MM.1S (cell line): ENCODE measurements at regions not wholly inside any gene's neighbourhood (a gene's known extent, or its start where the extent isn't known, plus 50 kb on each side); places are given as distances from the start of the nearest gene placed in this dataset.

Source experiments
- DNase-seq: peaks from one replicate; pipeline ENCODE4 v3.0.0-alpha.2; 2015
- H2AFZ ChIP-seq: fragments of 300-600 bp; sonication (generic); 2 replicates; pipeline ENCODE4 v1.6.0; 2016; ENCODE audit warnings: antibody characterized with exemption, low read length
- H3F3A ChIP-seq: fragments of 300-600 bp; sonication (generic); 2 replicates; pipeline ENCODE4 v1.6.1; 2016; ENCODE audit warnings: mild to moderate bottlenecking, antibody characterized with exemption, low read length, moderate library complexity, mixed read lengths; ENCODE audit not compliant: insufficient read depth
- H3K27ac ChIP-seq: fragments of 300-600 bp; sonication (generic); 2 replicates; pipeline ENCODE4 v1.5.1; 2016; ENCODE audit warnings: mild to moderate bottlenecking, low read length
- H3K27me3 ChIP-seq: fragments of 300-600 bp; sonication (generic); replicated peaks from 2 replicates; pipeline ENCODE4 v1.6.0; 2016; ENCODE audit warnings: low read length; ENCODE audit not compliant: insufficient read depth
- H3K36me3 ChIP-seq: fragments of 300-600 bp; sonication (generic); replicated peaks from 2 replicates; pipeline ENCODE4 v1.6.1; 2016; ENCODE audit warnings: mild to moderate bottlenecking, low read length, mixed read lengths; ENCODE audit not compliant: insufficient read depth
- H3K4me1 ChIP-seq: fragments of 300-600 bp; sonication (generic); 2 replicates; pipeline ENCODE4 v1.6.1; 2016; ENCODE audit warnings: low read length, mixed read lengths
- H3K4me2 ChIP-seq: fragments of 300-600 bp; sonication (generic); 2 replicates; pipeline ENCODE4 v1.6.0; 2016; ENCODE audit warnings: low read depth, low read length
- H3K4me3 ChIP-seq: fragments of 300-600 bp; sonication (generic); 2 replicates; pipeline ENCODE4 v1.5.1; 2016; ENCODE audit warnings: low read length, mixed read lengths
- H3K79me2 ChIP-seq: fragments of 300-600 bp; sonication (generic); 2 replicates; pipeline ENCODE4 v1.6.1; 2016; ENCODE audit warnings: mixed run types, low read length, mixed read lengths
- H3K9ac ChIP-seq: fragments of 300-600 bp; sonication (generic); 2 replicates; pipeline ENCODE4 v1.6.1; 2016; ENCODE audit warnings: low read length, mixed read lengths
- H3K9me2 ChIP-seq: fragments of 300-600 bp; sonication (generic); replicated peaks from 2 replicates; pipeline ENCODE4 v1.6.1; 2016; ENCODE audit warnings: mild to moderate bottlenecking, low read length, mixed read lengths; ENCODE audit not compliant: insufficient read depth
- H3K9me3 ChIP-seq: fragments of 300-600 bp; sonication (generic); replicated peaks from 2 replicates; pipeline ENCODE4 v1.6.1; 2016; ENCODE audit warnings: mild to moderate bottlenecking, low read length, mixed read lengths; ENCODE audit not compliant: insufficient read depth
- H4K20me1 ChIP-seq: fragments of 300-600 bp; sonication (generic); 2 replicates; pipeline ENCODE4 v1.6.1; 2016; ENCODE audit warnings: mild to moderate bottlenecking, low read length, moderate library complexity, mixed read lengths; ENCODE audit not compliant: insufficient read depth
- CTCF ChIP-seq: fragments of 300-600 bp; sonication (generic); IDR thresholded peaks from 2 replicates; pipeline ENCODE4 v1.5.1; 2016; ENCODE audit warnings: antibody characterized with exemption, low read length, mixed read lengths
- EZH2 ChIP-seq: fragments of 300-600 bp; sonication (generic); optimal IDR thresholded peaks from 2 replicates; pipeline ENCODE3; 2017; ENCODE audit warnings: low read depth, mild to moderate bottlenecking, antibody characterized with exemption, low read length, mixed read lengths
- EZH2phosphoT487 ChIP-seq: fragments of 300-600 bp; sonication (generic); IDR thresholded peaks from 2 replicates; pipeline ENCODE4 v1.6.1; 2018; ENCODE audit warnings: antibody characterized with exemption, low read length

- H3K36me3 ChIP-seq: no peaks in the 10 kb centered on the region
- no peak overlapping the region for H3K4me3 ChIP-seq
- H3K27me3 ChIP-seq: no peaks in the 10 kb centered on the region
- H2AFZ ChIP-seq: no peak overlapping the region
- no peaks in the 10 kb centered on the region for H3F3A ChIP-seq
- no peaks in the 10 kb centered on the region for H3K4me1 ChIP-seq
- H3K9me2 ChIP-seq: no peaks in the 10 kb centered on the region
- H3K9ac ChIP-seq: no peak overlapping the region
- H3K27ac ChIP-seq: no peak overlapping the region
- TF ChIP-seq EZH2phosphoT487 (no peak), CTCF (no peak), EZH2 (no peak)
- H3K9me3 ChIP-seq: no peaks in the 10 kb centered on the region
- H4K20me1 ChIP-seq: no peaks in the 10 kb centered on the region
- DNase-seq: no peak
- H3K79me2 ChIP-seq: no peaks in the 10 kb centered on the region
- no peak overlapping the region for H3K4me2 ChIP-seq
Measured at GRCh38 chr6:4512051-4512471, 264.1 kb upstream of the CDYL start.

DNA sequence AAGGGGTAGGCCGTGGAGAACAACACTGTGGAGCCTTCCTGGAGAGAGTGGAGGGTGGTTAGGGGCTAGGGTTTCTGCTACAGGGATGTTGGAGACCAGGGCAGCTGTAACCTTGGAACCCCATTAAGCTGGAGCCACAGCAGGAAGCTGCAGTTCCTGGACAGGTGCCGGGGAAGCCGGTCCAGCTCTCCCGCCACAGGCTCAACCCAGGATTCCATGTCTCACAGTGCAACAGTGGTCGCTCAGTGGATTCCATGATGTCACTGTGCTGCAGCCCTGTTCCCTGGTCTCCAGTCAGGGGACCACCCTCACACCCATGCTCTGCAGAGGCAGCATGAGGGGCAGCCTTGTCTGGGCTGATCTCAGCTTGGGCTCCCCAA, 264.6 kb upstream of the CDYL start:
- no peak overlapping the region for H3K27ac ChIP-seq
- H3K4me3 ChIP-seq: no peak overlapping the region
- no peaks in the 10 kb centered on the region for H3K27me3 ChIP-seq
- no peak overlapping the region for H2AFZ ChIP-seq
- no peaks in the 10 kb centered on the region for H3K4me1 ChIP-seq
- no peaks in the 10 kb centered on the region for H3K9me2 ChIP-seq
- no peaks in the 10 kb centered on the region for H4K20me1 ChIP-seq
- TF ChIP-seq CTCF: no peak
- TF ChIP-seq EZH2: no peak
- TF ChIP-seq EZH2phosphoT487: no peak
- DNase-seq: no peak
- no peaks in the 10 kb centered on the region for H3F3A ChIP-seq
- H3K9me3 ChIP-seq: no peaks in the 10 kb centered on the region
- no peak overlapping the region for H3K9ac ChIP-seq
- H3K36me3 ChIP-seq: no peaks in the 10 kb centered on the region
- H3K79me2 ChIP-seq: no peaks in the 10 kb centered on the region
- H3K4me2 ChIP-seq: no peak overlapping the region

GRCh38 chr6:4510906-4511640, 265.1 kb upstream of the CDYL start:
- TF ChIP-seq CTCF (no peak), EZH2 (no peak), EZH2phosphoT487 (no peak)
- Histone ChIP-seq H3K9me3 (no peaks in the 10 kb centered on the region), H3F3A (no peaks in the 10 kb centered on the region), H3K9ac (no peak overlapping the region), H3K27ac (no peak overlapping the region), H3K4me3 (no peak overlapping the region), H4K20me1 (no peaks in the 10 kb centered on the region), H3K27me3 (no peaks in the 10 kb centered on the region), H3K36me3 (no peaks in the 10 kb centered on the region), H3K79me2 (no peaks in the 10 kb centered on the region), H3K4me2 (no peak overlapping the region), H2AFZ (no peak overlapping the region), H3K9me2 (no peaks in the 10 kb centered on the region), H3K4me1 (no peaks in the 10 kb centered on the region)
- no peak for DNase-seq
